GM23248 (cell line): ENCODE measurements at regions not wholly inside any gene's neighbourhood (a gene's known extent, or its start where the extent isn't known, plus 50 kb on each side); places are given as distances from the start of the nearest gene placed in this dataset.

Experiments used
- DNase-seq: peaks from one replicate; pipeline ENCODE4 v3.0.0-alpha.2; 2015
- H2AFZ ChIP-seq: fragments of 200-600 bp; sonication (generic); 2 replicates; pipeline ENCODE4 v1.6.1; 2016; ENCODE audit warnings: antibody characterized with exemption
- H3F3A ChIP-seq: fragments of 200-600 bp; sonication (generic); 2 replicates; pipeline ENCODE4 v1.6.1; 2016; ENCODE audit warnings: mild to moderate bottlenecking, antibody characterized with exemption, mixed run types; ENCODE audit not compliant: insufficient read depth
- H3K27ac ChIP-seq: fragments of 200-600 bp; sonication (generic); 2 replicates; pipeline ENCODE4 v1.5.1; 2016; ENCODE audit warnings: mild to moderate bottlenecking
- H3K27me3 ChIP-seq: fragments of 200-600 bp; sonication (generic); replicated peaks from 2 replicates; pipeline ENCODE4 v1.6.1; 2016; ENCODE audit warnings: mild to moderate bottlenecking; ENCODE audit not compliant: insufficient read depth
- H3K36me3 ChIP-seq: fragments of 200-600 bp; sonication (generic); 2 replicates; pipeline ENCODE4 v1.6.1; 2016; ENCODE audit warnings: low read depth, mild to moderate bottlenecking
- H3K4me1 ChIP-seq: fragments of 200-600 bp; sonication (generic); 2 replicates; pipeline ENCODE4 v1.6.1; 2016; ENCODE audit warnings: mild to moderate bottlenecking; ENCODE audit not compliant: insufficient read depth
- H3K4me2 ChIP-seq: fragments of 200-600 bp; sonication (generic); one replicate; pipeline ENCODE4 v1.6.1; 2016; ENCODE audit warnings: mild to moderate bottlenecking; ENCODE audit not compliant: unreplicated experiment
- H3K4me3 ChIP-seq: fragments of 200-600 bp; sonication (generic); 2 replicates; pipeline ENCODE4 v1.5.1; 2016; ENCODE audit warnings: mild to moderate bottlenecking
- H3K79me2 ChIP-seq: fragments of 200-600 bp; sonication (generic); 2 replicates; pipeline ENCODE4 v1.6.1; 2016; ENCODE audit warnings: mild to moderate bottlenecking; ENCODE audit not compliant: insufficient read depth
- H3K9ac ChIP-seq: fragments of 200-600 bp; sonication (generic); 2 replicates; pipeline ENCODE4 v1.6.1; 2016; ENCODE audit warnings: mild to moderate bottlenecking
- H3K9me2 ChIP-seq: fragments of 200-600 bp; sonication (generic); 2 replicates; pipeline ENCODE4 v1.6.1; 2016; ENCODE audit warnings: mixed run types, mild to moderate bottlenecking, moderate library complexity; ENCODE audit not compliant: insufficient read depth
- H3K9me3 ChIP-seq: fragments of 200-600 bp; sonication (generic); one replicate; pipeline ENCODE4 v1.6.1; 2017; ENCODE audit warnings: low read depth
- H4K20me1 ChIP-seq: fragments of 200-600 bp; sonication (generic); 2 replicates; pipeline ENCODE4 v1.6.0; 2016; ENCODE audit not compliant: insufficient read depth
- EZH2 ChIP-seq: fragments of 200-600 bp; sonication (generic); IDR thresholded peaks from 2 replicates; pipeline ENCODE4 v1.6.1; 2018; ENCODE audit warnings: antibody characterized with exemption, mild to moderate bottlenecking; ENCODE audit not compliant: insufficient read depth, poor library complexity, severe bottlenecking
- EZH2phosphoT487 ChIP-seq: fragments of 200-600 bp; sonication (generic); IDR thresholded peaks from 2 replicates; pipeline ENCODE4 v1.6.1; 2018; ENCODE audit warnings: antibody characterized with exemption, moderate library complexity, mild to moderate bottlenecking, low read depth; ENCODE audit not compliant: insufficient read depth
- WGBS, 2 experiments: methylation state at CpG; one replicate each; pipeline ENCODE4 v1.1.6; 2015 to 2017; ENCODE audit warnings: low lambda C conversion rate in 2 of 2, low coverage in 1 of 2; ENCODE audit errors: missing lambda C conversion rate in 2 of 2; 5-methylcytosine and 5-hydroxymethylcytosine counted together
- in situ Hi-C: fragments of 300-500 bp; cut with MboI; formaldehyde crosslinking; loops from 2 replicates; pipeline ENCODE4 v1.15.0; 2020

DNA sequence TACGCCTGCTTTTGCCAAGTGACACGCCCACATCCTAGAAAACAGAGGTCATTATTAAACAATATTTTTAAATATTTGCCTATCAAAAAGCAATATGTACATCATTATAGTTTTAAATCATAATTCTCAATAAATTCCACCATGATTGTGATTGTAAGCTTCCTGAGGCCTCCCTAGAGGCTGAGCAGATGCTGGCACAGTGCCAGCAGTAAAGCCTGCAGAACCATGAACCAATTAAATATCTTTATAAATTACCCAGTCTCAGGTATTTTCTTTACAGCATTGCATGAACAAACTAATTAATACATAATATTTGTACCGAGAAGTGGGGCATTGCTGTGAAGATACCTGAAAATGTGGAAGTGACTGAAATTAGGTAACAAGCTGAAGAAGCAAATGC, 174.7 kb upstream of the TMEM196 start:
- Histone ChIP-seq H2AFZ (no peak overlapping the region), H3K4me2 (no peak overlapping the region), H3K4me1 (0 out of 2 replicates have a peak, but pooled peaks cover 6% of the 10 kb centered on the region), H3K27me3 (no peaks in the 10 kb centered on the region), H3K36me3 (no peaks in the 10 kb centered on the region), H3K79me2 (no peaks in the 10 kb centered on the region), H3K9me2 (no peaks in the 10 kb centered on the region), H3K9ac (no peak overlapping the region), H3K27ac (no peak overlapping the region), H3K9me3 (no peaks in the 10 kb centered on the region), H3K4me3 (no peak overlapping the region), H3F3A (no peaks in the 10 kb centered on the region; the same call in 1 of the 2 replicates), H4K20me1 (no peaks in the 10 kb centered on the region)
- DNase-seq: no peak
- TF ChIP-seq EZH2 (no peak), EZH2phosphoT487 (no peak)
- WGBS, 2 experiments: 31 to 35% methylated on average over 3 of the region's 3 CpGs
- in situ Hi-C loops: no loop called here

DNA sequence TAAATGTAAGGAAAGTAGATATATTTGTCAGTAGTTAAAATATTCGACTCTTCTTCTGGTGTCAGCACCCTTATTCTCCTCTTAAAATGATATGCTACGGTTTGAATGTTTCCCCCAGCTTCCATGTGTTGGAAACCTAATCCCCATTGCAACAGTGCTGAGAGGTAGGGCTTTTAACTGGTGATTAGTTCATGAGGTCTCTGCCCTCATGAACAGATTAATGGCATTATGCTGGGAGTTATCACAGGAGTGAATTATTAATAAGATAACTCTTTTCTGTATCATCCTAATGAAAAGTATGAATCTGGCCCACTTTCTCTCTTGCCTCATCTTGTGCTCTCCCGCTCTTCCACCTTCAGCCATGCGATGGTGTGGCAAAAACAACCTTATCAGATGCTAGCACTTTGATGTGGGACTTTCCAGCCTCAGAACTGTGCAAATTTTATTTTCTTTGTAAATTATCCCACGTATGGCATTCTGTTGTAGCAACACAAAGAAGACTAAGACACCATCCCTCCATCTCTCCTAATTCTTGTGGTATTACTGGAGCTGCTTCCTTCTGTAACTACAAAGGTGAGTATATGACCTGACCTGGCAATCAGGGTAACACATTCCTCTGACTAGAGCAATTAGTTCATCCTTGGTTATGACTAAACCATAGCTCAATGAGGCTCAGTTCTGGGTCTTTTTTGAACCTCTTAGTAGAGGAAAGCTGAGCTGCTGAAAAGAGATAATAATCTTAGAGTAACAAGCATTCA, 171.1 kb upstream of the TMEM196 start:
- H3K4me3 ChIP-seq: no peak overlapping the region
- H3K79me2 ChIP-seq: no peaks in the 10 kb centered on the region
- H3K9ac ChIP-seq: no peak overlapping the region
- in situ Hi-C loops: no loop called here
- no peaks in the 10 kb centered on the region for H3K27me3 ChIP-seq
- no peak overlapping the region for H2AFZ ChIP-seq
- no peaks in the 10 kb centered on the region for H3K36me3 ChIP-seq
- no peak overlapping the region for H3K4me2 ChIP-seq
- no peaks in the 10 kb centered on the region for H3K9me2 ChIP-seq
- no peak overlapping the region for H3K27ac ChIP-seq
- H3K4me1 ChIP-seq: peaks cover 15% of the 10 kb centered on the region
- WGBS, 2 experiments: 85% methylated on average over 5 of the region's 5 CpGs
- peaks cover 1% of the 10 kb centered on the region; the same call in 1 of the 2 replicates for H3F3A ChIP-seq
- H3K9me3 ChIP-seq: no peaks in the 10 kb centered on the region
- TF ChIP-seq EZH2 (no peak), EZH2phosphoT487 (no peak)
- DNase-seq: no peak
- H4K20me1 ChIP-seq: no peaks in the 10 kb centered on the region

DNA sequence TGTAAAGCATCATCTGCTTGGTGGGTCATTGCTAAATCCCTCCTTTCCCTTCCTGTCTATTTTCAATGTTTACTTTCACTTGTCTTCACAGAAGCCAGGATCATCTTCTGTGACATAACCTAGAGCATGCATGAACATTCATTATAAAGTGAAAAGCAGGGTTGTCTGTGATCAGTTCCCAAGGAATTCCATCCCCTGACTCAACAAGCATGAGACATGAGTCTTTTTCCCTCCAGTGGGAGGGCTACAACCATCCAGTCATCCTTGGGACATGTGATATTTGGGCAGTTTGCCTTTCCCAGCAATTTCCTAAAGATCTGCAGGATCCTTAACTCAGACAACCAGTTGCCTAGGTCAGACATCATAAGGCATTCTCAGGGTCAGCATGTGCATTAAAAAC, 166.3 kb upstream of the TMEM196 start:
- Histone ChIP-seq H3K9me3 (no peaks in the 10 kb centered on the region), H3K9me2 (no peaks in the 10 kb centered on the region), H3K4me3 (no peak overlapping the region), H3K4me2 (peak overlapping the region; percentile 21), H4K20me1 (no peaks in the 10 kb centered on the region), H3K27ac (peak overlapping the region; percentile 36), H3K9ac (no peak overlapping the region), H3K79me2 (no peaks in the 10 kb centered on the region), H3K4me1 (peaks cover 16% of the 10 kb centered on the region), H3K27me3 (no peaks in the 10 kb centered on the region), H3F3A (peaks cover 5% of the 10 kb centered on the region; the same call in 1 of the 2 replicates), H3K36me3 (no peaks in the 10 kb centered on the region), H2AFZ (no peak overlapping the region)
- TF ChIP-seq EZH2 (no peak), EZH2phosphoT487 (no peak)
- in situ Hi-C loops: no loop called here
- DNase-seq: peak; percentile 95

DNA sequence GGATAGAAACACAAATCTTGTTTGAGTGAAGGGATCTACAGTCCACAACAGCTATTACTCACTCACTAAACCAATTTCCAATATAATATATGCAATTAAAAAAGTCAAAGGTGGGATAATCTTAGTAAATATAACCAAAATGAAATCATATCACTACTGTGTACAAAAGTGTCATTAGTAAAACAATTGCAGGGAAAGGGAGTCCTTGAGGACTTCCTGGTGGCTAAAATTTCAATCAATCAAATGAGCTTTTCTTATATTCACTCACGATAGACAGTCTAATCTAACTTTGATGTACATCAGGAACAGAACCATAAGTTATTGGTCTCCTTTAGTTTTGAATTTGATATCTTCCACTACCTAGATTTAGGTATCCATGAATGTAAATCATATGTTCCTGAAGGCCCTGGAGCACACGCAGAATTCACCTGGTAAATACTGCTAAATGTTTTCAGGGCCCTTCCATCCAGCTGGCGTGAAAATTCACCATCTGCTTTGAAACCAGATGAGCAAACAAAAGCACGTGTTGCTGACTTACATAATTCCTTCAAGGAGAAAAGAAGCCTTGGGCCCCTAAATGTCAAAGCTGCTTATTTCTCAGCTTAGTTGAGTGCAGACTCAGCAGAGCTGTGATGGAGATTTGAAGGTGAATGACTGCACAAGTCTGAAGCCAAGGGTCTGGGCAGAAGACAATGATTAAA, 159.3 kb upstream of the TMEM196 start:
- no peaks in the 10 kb centered on the region for H3K27me3 ChIP-seq
- no peaks in the 10 kb centered on the region for H3F3A ChIP-seq
- H4K20me1 ChIP-seq: no peaks in the 10 kb centered on the region
- no peak for TF ChIP-seq EZH2phosphoT487
- TF ChIP-seq EZH2: no peak
- H2AFZ ChIP-seq: no peak overlapping the region
- no peaks in the 10 kb centered on the region for H3K9me3 ChIP-seq
- no peaks in the 10 kb centered on the region for H3K36me3 ChIP-seq
- in situ Hi-C loops: no loop called here
- H3K4me3 ChIP-seq: no peak overlapping the region
- no peak overlapping the region for H3K4me2 ChIP-seq
- no peak overlapping the region for H3K27ac ChIP-seq
- H3K9me2 ChIP-seq: no peaks in the 10 kb centered on the region
- DNase-seq: no peak
- 65 to 69% methylated on average over 4 of the region's 4 CpGs for WGBS, 2 experiments
- no peaks in the 10 kb centered on the region for H3K79me2 ChIP-seq
- no peak overlapping the region for H3K9ac ChIP-seq
- H3K4me1 ChIP-seq: no peaks in the 10 kb centered on the region
